ENCODE measurements at regions not wholly inside any gene's neighbourhood (a gene's known extent, or its start where the extent isn't known, plus 50 kb on each side); places are given as distances from the start of the nearest gene placed in this dataset.

GRCh38 chr12:73902260-73902659 is 635.4 kb upstream of the ATXN7L3B start:
- TF ChIP-seq CTCF (IDR thresholded peaks at IDR 0.05): no peak
- TF ChIP-seq POLR2AphosphoS5 (IDR thresholded peaks at IDR 0.05; ENCODE audit: low read depth, low read length): no peak

Data from Panc1 (cell line).